ENCODE measurements at regions not wholly inside any gene's neighbourhood (a gene's known extent, or its start where the extent isn't known, plus 50 kb on each side); places are given as distances from the start of the nearest gene placed in this dataset.
A peak's percentile ranks its signal among the peaks of the same experiment; 100 is the strongest.

DNA sequence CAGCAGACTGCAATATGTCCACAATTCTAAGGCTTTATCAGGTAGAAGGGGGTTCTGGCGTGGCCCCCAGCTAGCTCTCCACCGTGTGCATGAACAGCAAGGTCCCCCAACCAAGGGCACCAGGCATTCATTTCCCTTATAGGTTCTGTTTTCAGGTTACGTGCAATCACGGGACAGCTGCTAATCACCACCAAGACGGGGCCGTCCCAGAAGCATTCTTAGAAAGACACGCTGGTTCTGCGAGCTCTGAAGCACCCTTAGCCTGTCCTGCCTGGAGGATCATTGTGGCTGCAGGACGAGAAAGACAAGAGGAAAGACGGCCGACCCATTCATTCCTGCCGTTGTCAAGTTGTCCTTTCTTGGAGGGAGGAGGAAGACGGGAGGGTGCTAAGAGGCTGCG is 302.9 kb downstream of the SOX9 start:
- CTCF ChIA-PET, result interaction anchor here (1.6 kb wide), 1 partner anchor 42 kb away, joined by 10 read pairs; no protein-coding TSS in a partner anchor
- intact Hi-C loops (cut with micrococcal nuclease), result loop anchor here (5.0 to 10.0 kb wide), 2 partner anchors 291 to 301 kb away; partner anchors contain the start of gene SOX9
- no TSS peak for BruUV-seq (replicated peaks)
- no peaks in the 10 kb centered on the region for H3K27me3 ChIP-seq (ENCODE audit: low read length)
- no peaks in the 10 kb centered on the region for H3K9me2 ChIP-seq (replicated peaks; ENCODE audit: low read length)
- H3K9me3 ChIP-seq (ENCODE audit: low read length), result peaks cover 2% of the 10 kb centered on the region; the same call in 1 of the 2 replicates
- H3K27ac ChIP-seq (ENCODE audit: low read length), result peak overlapping the region; percentile 94
- no peaks in the 10 kb centered on the region for H3F3A ChIP-seq (ENCODE audit: low read length, unreplicated experiment)
- POLR2A ChIA-PET (ENCODE audit: unreplicated experiment), result interaction anchor here (0.6 to 1.5 kb wide), 2 partner anchors 42 to 526 kb away, joined by 11 to 16 read pairs; no protein-coding TSS in a partner anchor
- no peaks in the 10 kb centered on the region for H4K20me1 ChIP-seq (ENCODE audit: low read length)
- peaks cover 64% of the 10 kb centered on the region for H3K79me2 ChIP-seq (ENCODE audit: low read length)
- peak overlapping the region; percentile 43 for H3K4me2 ChIP-seq (ENCODE audit: low read length)
- no peak for TF ChIP-seq EZH2 (IDR thresholded peaks at IDR 0.05; ENCODE audit: low read length, unreplicated experiment)
- TF ChIP-seq EZH2phosphoT487 (IDR thresholded peaks at IDR 0.05; ENCODE audit: borderline replicate concordance, low read length), result no peak
- TF ChIP-seq, protein P1, sequence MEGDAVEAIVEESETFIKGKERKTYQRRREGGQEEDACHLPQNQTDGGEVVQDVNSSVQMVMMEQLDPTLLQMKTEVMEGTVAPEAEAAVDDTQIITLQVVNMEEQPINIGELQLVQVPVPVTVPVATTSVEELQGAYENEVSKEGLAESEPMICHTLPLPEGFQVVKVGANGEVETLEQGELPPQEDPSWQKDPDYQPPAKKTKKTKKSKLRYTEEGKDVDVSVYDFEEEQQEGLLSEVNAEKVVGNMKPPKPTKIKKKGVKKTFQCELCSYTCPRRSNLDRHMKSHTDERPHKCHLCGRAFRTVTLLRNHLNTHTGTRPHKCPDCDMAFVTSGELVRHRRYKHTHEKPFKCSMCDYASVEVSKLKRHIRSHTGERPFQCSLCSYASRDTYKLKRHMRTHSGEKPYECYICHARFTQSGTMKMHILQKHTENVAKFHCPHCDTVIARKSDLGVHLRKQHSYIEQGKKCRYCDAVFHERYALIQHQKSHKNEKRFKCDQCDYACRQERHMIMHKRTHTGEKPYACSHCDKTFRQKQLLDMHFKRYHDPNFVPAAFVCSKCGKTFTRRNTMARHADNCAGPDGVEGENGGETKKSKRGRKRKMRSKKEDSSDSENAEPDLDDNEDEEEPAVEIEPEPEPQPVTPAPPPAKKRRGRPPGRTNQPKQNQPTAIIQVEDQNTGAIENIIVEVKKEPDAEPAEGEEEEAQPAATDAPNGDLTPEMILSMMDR (conservative IDR thresholded peaks at IDR 0.05; ENCODE audit: low read depth, low read length), result no peak
- peak overlapping the region; percentile 87 for H3K9ac ChIP-seq (ENCODE audit: low read length)
- peaks cover 12% of the 10 kb centered on the region for H3K36me3 ChIP-seq (ENCODE audit: low read depth, low read length)
- peaks cover 41% of the 10 kb centered on the region for H3K4me1 ChIP-seq (ENCODE audit: insufficient read depth, low read length)
- no peak overlapping the region for H2AFZ ChIP-seq (ENCODE audit: low read length)
- DNase-seq, result no peak
- no peak for ATAC-seq
- H3K4me3 ChIP-seq (ENCODE audit: low read length), result no peak overlapping the region

DNA sequence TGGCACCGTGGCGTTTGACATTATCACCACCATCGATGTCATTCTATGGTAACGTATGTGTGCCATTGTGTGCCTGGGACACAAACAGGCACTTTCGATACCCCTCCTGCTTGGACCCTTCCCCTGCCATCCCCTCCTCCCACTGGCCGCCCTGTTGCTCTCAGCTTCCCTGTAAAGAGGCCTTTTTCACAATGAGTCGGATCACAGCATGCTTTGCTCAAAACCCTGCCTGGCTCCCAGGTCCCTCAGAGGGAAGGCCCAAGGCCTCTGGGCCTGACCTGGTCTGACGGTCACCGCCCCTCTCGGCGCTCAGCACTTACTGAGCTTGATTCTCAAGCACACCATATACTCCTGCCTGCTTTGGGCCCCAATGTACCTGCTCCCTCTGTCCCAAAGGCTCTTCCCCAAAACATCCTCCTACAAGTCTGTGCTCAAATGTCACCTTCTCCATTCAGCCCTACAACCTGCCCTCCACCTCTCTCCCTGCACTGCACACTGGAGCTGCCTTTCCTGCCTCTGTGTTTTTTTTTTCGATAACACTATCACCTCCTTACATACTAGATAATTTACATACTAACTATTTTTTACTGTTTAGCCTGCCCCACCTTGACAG is 303.8 kb downstream of the SOX9 start:
- no peak overlapping the region for H3K9ac ChIP-seq (ENCODE audit: low read length)
- DNase-seq, result no peak
- no peak overlapping the region for H3K4me2 ChIP-seq (ENCODE audit: low read length)
- ChIA-PET POLR2A (ENCODE audit: unreplicated experiment) (no interaction called here), CTCF (interaction anchor here (1.1 kb wide), 1 partner anchor 41 kb away, joined by 3 read pairs; no protein-coding TSS in a partner anchor)
- H3K79me2 ChIP-seq (ENCODE audit: low read length), result peaks cover 64% of the 10 kb centered on the region
- intact Hi-C loops (cut with micrococcal nuclease), result loop anchor here (5.0 to 10.0 kb wide), 2 partner anchors 290 to 302 kb away; partner anchors contain the start of gene SOX9
- peaks cover 41% of the 10 kb centered on the region for H3K4me1 ChIP-seq (ENCODE audit: insufficient read depth, low read length)
- H4K20me1 ChIP-seq (ENCODE audit: low read length), result no peaks in the 10 kb centered on the region
- no peak overlapping the region for H3K4me3 ChIP-seq (ENCODE audit: low read length)
- 0 out of 2 replicates have a peak overlapping the region, but pooled peaks have one; percentile 94 for H3K27ac ChIP-seq (ENCODE audit: low read length)
- H3K9me3 ChIP-seq (ENCODE audit: low read length), result no peaks in the 10 kb centered on the region
- H3K27me3 ChIP-seq (ENCODE audit: low read length), result no peaks in the 10 kb centered on the region
- no TSS peak for BruUV-seq (replicated peaks)
- TF ChIP-seq EZH2 (IDR thresholded peaks at IDR 0.05; ENCODE audit: low read length, unreplicated experiment) (no peak), EZH2phosphoT487 (IDR thresholded peaks at IDR 0.05; ENCODE audit: borderline replicate concordance, low read length) (no peak)
- TF ChIP-seq, protein P1 (conservative IDR thresholded peaks at IDR 0.05; ENCODE audit: low read depth, low read length), result no peak
- no peaks in the 10 kb centered on the region for H3F3A ChIP-seq (ENCODE audit: low read length, unreplicated experiment)
- no peak for ATAC-seq
- no peak overlapping the region for H2AFZ ChIP-seq (ENCODE audit: low read length)
- no peaks in the 10 kb centered on the region for H3K9me2 ChIP-seq (replicated peaks; ENCODE audit: low read length)
- peaks cover 4% of the 10 kb centered on the region; the same call in 1 of the 2 replicates for H3K36me3 ChIP-seq (ENCODE audit: low read depth, low read length)

All from PC-3 (cell line).